ENCODE measurements at regions not wholly inside any gene's neighbourhood (a gene's known extent, or its start where the extent isn't known, plus 50 kb on each side); places are given as distances from the start of the nearest gene placed in this dataset.

DNA sequence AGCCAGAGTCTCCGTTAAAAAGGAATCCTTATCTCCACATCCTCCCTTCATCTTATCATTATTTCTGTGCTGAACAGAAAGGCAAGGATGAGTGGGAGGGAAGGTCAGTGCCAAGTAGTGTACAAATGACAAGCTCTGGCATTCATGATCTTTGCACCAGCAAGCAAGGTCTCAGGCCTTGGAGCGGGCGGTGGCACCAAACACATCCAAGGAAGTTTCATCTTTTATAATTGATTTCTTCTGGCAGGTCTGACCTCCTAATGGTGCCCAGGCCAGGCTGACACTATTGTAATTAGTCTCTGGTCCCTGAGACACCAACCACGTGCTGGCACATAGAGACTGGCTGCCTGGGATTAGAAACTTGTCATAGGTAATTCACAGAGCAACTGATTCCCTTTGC is 336.6 kb downstream of the EN1 start:
- Mint-ChIP-seq H3K36me3 (ENCODE audit: low read depth) (no peaks in the 10 kb centered on the region), H3K27ac (no peak overlapping the region), H3K4me1 (no peaks in the 10 kb centered on the region), H3K9me3 (no peaks in the 10 kb centered on the region), H3K27me3 (peaks cover 4% of the 10 kb centered on the region), H3K4me3 (no peak overlapping the region)
- no peak for ATAC-seq (replicated peaks)

GRCh38 chr2:118509319-118510004 is 338.0 kb downstream of the EN1 start:
- H3K27me3 Mint-ChIP-seq = peaks cover 4% of the 10 kb centered on the region
- no peaks in the 10 kb centered on the region for H3K4me1 Mint-ChIP-seq
- H3K27ac Mint-ChIP-seq = no peak overlapping the region
- H3K9me3 Mint-ChIP-seq = no peaks in the 10 kb centered on the region
- no peak overlapping the region for H3K4me3 Mint-ChIP-seq
- no peaks in the 10 kb centered on the region for H3K36me3 Mint-ChIP-seq (ENCODE audit: low read depth)
- ATAC-seq (replicated peaks) = no peak

- no peak overlapping the region for H3K27ac Mint-ChIP-seq
- no peaks in the 10 kb centered on the region for H3K36me3 Mint-ChIP-seq (ENCODE audit: low read depth)
- H3K27me3 Mint-ChIP-seq = peaks cover 4% of the 10 kb centered on the region
- H3K4me1 Mint-ChIP-seq = no peaks in the 10 kb centered on the region
- ATAC-seq (replicated peaks) = no peak
- no peak overlapping the region for H3K4me3 Mint-ChIP-seq
- H3K9me3 Mint-ChIP-seq = no peaks in the 10 kb centered on the region
Observed at GRCh38 chr2:118508282-118508681, 339.2 kb downstream of the EN1 start.

GRCh38 chr2:118505436-118505835 is 342.0 kb downstream of the EN1 start:
- peaks cover 7% of the 10 kb centered on the region for H3K27me3 Mint-ChIP-seq
- no peaks in the 10 kb centered on the region for H3K36me3 Mint-ChIP-seq (ENCODE audit: low read depth)
- H3K27ac Mint-ChIP-seq = no peak overlapping the region
- H3K4me1 Mint-ChIP-seq = no peaks in the 10 kb centered on the region
- no peak overlapping the region for H3K4me3 Mint-ChIP-seq
- no peaks in the 10 kb centered on the region for H3K9me3 Mint-ChIP-seq
- no peak for ATAC-seq (replicated peaks)

DNA sequence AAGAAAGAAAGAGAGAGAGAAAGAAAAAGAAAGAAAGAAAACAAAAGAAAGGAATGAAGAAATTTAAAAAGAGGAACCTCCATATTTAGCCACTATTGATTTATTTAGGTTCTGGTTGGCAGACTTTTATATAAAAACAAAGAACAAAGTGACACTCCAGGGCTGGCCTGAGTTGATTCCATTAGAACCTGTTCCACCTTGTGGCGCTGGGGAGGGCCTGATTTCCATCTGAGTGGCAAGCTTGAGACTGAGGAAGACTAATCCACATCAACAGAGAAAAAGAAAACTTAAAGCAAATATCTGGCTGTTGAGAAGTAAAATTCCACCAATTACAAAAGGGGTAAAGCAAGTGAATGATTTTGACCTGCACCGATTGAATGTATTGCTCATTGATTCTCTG is 345.3 kb downstream of the EN1 start:
- Mint-ChIP-seq H3K4me3 (no peak overlapping the region), H3K36me3 (ENCODE audit: low read depth) (no peaks in the 10 kb centered on the region), H3K9me3 (no peaks in the 10 kb centered on the region), H3K27me3 (peaks cover 13% of the 10 kb centered on the region), H3K27ac (no peak overlapping the region), H3K4me1 (no peaks in the 10 kb centered on the region)
- ATAC-seq (replicated peaks) = no peak

GRCh38 chr2:118498943-118499342 is 348.5 kb downstream of the EN1 start:
- H3K36me3 Mint-ChIP-seq (ENCODE audit: low read depth) = no peaks in the 10 kb centered on the region
- H3K4me3 Mint-ChIP-seq = no peak overlapping the region
- H3K4me1 Mint-ChIP-seq = no peaks in the 10 kb centered on the region
- H3K9me3 Mint-ChIP-seq = no peaks in the 10 kb centered on the region
- peaks cover 9% of the 10 kb centered on the region for H3K27me3 Mint-ChIP-seq
- H3K27ac Mint-ChIP-seq = no peak overlapping the region
- ATAC-seq (replicated peaks) = no peak

DNA sequence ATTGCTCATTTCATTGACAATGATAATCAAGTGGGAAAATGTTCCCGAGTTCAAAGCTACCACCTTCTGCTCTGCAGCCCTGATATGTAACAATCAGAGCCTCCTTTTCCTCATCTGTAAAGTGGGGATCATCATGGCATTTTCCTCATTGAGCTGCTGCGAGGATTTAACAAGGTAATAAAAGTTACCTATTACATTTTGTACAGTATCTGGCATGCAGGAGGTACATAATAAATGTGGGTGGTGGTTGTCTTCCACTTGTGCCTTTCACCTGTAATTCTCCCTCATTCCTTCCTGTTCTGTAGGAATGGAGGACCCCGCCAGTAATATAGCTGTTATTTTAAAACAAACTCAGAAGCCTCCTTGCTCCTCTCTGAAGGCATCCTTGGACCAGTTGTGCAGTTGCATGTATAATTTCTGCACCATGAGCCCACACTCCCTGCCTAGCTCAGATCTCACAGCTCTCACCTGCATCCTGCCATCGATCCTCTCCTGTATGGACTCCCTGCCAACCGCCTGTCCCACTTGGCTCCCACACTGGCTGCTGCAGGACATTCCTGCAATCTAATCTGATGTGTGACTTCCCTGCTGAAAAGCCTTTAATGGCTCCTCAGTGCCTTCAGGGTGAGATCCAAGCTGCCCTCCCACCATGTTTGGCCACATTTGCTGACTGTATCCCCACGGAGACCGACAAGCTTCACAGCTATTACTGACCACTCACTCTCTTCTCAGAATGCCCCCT is 350.4 kb downstream of the EN1 start:
- Mint-ChIP-seq H3K36me3 (ENCODE audit: low read depth) (no peaks in the 10 kb centered on the region), H3K27ac (no peak overlapping the region), H3K4me1 (no peaks in the 10 kb centered on the region), H3K9me3 (no peaks in the 10 kb centered on the region), H3K4me3 (no peak overlapping the region), H3K27me3 (peaks cover 9% of the 10 kb centered on the region)
- ATAC-seq (replicated peaks) = no peak

DNA sequence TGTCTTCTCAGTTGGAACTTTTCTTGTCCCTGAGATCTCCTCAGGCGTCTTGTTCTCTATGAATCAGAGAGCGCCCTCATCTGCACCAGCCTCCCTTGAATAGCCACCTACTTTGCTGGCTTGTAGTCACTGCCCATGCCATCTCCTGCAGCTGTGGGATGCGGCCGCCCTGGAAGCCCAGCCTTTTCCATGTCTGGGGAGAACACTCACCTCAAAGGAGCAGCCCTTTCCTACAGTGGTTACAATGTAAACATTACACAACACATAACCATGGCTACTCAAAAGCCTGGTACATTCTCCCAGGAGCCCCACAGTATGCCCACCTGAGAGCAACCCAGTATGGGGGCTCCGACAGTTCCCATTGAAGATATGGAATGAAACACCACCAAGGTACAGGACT is 351.0 kb downstream of the EN1 start:
- no peak for ATAC-seq (replicated peaks)
- H3K4me3 Mint-ChIP-seq = no peak overlapping the region
- no peaks in the 10 kb centered on the region for H3K36me3 Mint-ChIP-seq (ENCODE audit: low read depth)
- peaks cover 9% of the 10 kb centered on the region for H3K27me3 Mint-ChIP-seq
- no peak overlapping the region for H3K27ac Mint-ChIP-seq
- no peaks in the 10 kb centered on the region for H3K9me3 Mint-ChIP-seq
- H3K4me1 Mint-ChIP-seq = no peaks in the 10 kb centered on the region

DNA sequence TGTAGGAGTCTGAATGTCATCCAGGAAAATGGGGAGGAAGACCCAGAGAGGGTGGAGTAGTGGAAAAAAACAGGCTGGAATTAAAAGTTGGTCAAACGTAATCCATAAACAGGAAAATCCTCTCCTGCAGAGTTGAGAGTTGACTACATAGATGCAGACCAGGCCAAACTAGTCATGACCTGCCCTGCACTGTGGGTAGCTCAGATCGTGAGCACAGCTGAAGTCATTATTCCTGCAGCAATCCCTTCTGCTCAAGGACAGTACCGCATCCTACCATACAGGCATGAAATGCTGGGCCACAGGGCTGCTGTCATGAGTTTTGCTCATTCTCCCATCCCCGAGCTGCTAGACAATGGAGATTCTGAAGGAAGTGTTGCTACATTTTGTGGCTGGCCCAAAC is 352.2 kb downstream of the EN1 start:
- no peak for ATAC-seq (replicated peaks)
- no peak overlapping the region for H3K27ac Mint-ChIP-seq
- H3K4me3 Mint-ChIP-seq = no peak overlapping the region
- no peaks in the 10 kb centered on the region for H3K4me1 Mint-ChIP-seq
- H3K36me3 Mint-ChIP-seq (ENCODE audit: low read depth) = no peaks in the 10 kb centered on the region
- no peaks in the 10 kb centered on the region for H3K9me3 Mint-ChIP-seq
- H3K27me3 Mint-ChIP-seq = peaks cover 5% of the 10 kb centered on the region

GRCh38 chr2:118493213-118493612 is 354.2 kb downstream of the EN1 start:
- H3K4me1 Mint-ChIP-seq = no peaks in the 10 kb centered on the region
- H3K4me3 Mint-ChIP-seq = no peak overlapping the region
- no peaks in the 10 kb centered on the region for H3K9me3 Mint-ChIP-seq
- H3K27me3 Mint-ChIP-seq = peaks cover 8% of the 10 kb centered on the region
- no peaks in the 10 kb centered on the region for H3K36me3 Mint-ChIP-seq (ENCODE audit: low read depth)
- H3K27ac Mint-ChIP-seq = no peak overlapping the region
- no peak for ATAC-seq (replicated peaks)

DNA sequence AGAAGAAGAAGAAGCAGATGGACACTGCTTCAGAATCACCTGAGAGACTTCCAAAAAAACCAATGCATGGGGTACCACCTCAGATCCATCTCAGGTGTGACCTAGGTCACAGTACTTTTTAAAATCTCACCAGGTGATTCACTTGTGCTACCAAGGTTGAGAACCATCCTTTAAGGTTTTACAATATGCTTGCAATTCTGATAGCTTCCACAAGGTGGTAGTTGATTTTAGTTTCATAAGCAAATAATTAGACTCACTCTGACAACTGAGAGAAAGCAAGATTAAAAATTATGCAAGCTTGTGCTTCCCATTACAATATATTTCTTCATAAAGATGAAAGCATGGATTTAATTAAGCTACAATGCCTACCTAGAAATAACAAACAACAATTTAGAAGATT is 355.1 kb downstream of the EN1 start:
- no peak overlapping the region for H3K27ac Mint-ChIP-seq
- peaks cover 5% of the 10 kb centered on the region for H3K27me3 Mint-ChIP-seq
- H3K4me1 Mint-ChIP-seq = no peaks in the 10 kb centered on the region
- no peak for ATAC-seq (replicated peaks)
- H3K4me3 Mint-ChIP-seq = no peak overlapping the region
- no peaks in the 10 kb centered on the region for H3K9me3 Mint-ChIP-seq
- H3K36me3 Mint-ChIP-seq (ENCODE audit: low read depth) = no peaks in the 10 kb centered on the region

DNA sequence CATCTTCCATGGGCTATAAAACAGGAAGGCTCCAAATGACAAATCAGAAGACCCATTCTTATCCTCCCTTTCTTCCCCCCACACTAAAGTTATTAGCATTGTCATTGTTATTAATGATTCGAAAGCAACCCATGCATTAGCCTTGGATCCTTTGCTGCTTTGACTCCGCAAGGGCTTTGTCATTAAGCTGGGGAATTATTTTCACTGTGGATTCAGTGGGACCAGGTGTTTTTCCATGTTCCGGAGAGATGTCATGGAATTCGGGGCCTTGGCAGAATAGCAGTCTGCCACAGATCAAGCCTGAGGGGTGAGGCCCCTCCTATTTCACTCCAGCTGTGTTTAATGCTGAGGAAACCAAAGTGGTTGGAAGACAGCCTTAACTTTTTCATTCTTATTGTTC is 357.1 kb downstream of the EN1 start:
- Mint-ChIP-seq H3K9me3 (no peaks in the 10 kb centered on the region), H3K4me1 (no peaks in the 10 kb centered on the region), H3K4me3 (no peak overlapping the region), H3K36me3 (ENCODE audit: low read depth) (no peaks in the 10 kb centered on the region), H3K27ac (no peak overlapping the region), H3K27me3 (peaks cover 3% of the 10 kb centered on the region)
- ATAC-seq (replicated peaks) = no peak

DNA sequence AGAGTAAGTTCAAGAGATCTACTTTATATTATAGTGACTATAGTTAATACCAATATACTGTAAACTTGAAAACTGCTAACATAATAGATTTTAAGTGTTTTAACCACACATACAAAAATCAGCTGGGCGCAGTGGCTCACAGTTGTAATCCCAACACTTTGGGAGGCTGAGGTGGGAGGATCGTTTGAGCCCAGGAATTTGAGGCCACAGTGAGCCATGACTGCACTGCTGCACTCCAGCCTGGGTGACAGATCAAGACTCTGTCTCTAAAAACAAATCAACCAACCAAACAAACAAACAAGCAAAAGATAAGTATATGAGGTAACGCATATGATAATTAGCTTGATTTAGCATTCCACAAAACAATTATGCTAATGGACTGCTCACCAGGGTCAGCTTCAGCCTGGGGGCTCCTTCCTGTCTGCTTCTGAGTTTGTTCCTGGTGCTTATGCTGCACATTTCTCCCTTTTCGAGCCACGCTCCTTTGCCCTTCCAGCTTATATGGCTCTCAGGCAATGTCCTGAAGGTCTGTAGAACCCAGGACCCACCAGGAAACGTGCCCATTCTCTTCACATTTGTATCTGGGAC is 357.6 kb downstream of the EN1 start:
- ATAC-seq (replicated peaks) = no peak

GRCh38 chr2:118481299-118481698 is 366.1 kb downstream of the EN1 start:
- Mint-ChIP-seq H3K36me3 (ENCODE audit: low read depth) (no peaks in the 10 kb centered on the region), H3K27ac (no peak overlapping the region), H3K9me3 (no peaks in the 10 kb centered on the region), H3K4me3 (no peak overlapping the region), H3K27me3 (peaks cover 7% of the 10 kb centered on the region), H3K4me1 (no peaks in the 10 kb centered on the region)
- no peak for ATAC-seq (replicated peaks)

More for the DNA sequence above, 357.6 kb downstream of the EN1 start:
- Mint-ChIP-seq H3K9me3 (no peaks in the 10 kb centered on the region), H3K4me1 (no peaks in the 10 kb centered on the region), H3K36me3 (ENCODE audit: low read depth) (no peaks in the 10 kb centered on the region), H3K4me3 (no peak overlapping the region), H3K27ac (no peak overlapping the region), H3K27me3 (peaks cover 3% of the 10 kb centered on the region)

DNA sequence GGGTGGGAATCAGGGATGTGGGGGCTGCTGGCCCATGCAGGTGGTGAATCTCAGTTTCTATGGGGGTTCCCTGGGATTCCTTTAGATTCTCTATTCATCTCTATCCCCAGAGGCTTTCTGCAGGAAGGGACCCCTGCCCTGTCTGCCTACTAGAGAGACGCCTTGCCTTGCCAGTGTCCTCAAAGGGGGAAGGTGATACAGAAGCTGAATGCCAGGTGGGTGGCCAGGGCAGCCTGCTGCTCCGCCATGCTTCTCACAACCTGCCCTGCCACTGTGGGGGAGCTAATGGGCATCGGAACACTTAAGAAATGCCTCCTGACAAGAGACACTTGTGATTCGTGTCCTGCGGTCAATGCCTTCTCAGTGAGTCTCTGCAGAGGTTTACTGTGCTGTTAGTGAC is 368.4 kb downstream of the EN1 start:
- no peak overlapping the region for H3K4me3 Mint-ChIP-seq
- H3K9me3 Mint-ChIP-seq = no peaks in the 10 kb centered on the region
- no peak overlapping the region for H3K27ac Mint-ChIP-seq
- H3K36me3 Mint-ChIP-seq (ENCODE audit: low read depth) = no peaks in the 10 kb centered on the region
- no peak for ATAC-seq (replicated peaks)
- H3K4me1 Mint-ChIP-seq = no peaks in the 10 kb centered on the region
- peaks cover 1% of the 10 kb centered on the region for H3K27me3 Mint-ChIP-seq
